ENCODE measurements at regions not wholly inside any gene's neighbourhood (a gene's known extent, or its start where the extent isn't known, plus 50 kb on each side); places are given as distances from the start of the nearest gene placed in this dataset.
A peak's percentile ranks its signal among the peaks of the same experiment; 100 is the strongest.

DNA sequence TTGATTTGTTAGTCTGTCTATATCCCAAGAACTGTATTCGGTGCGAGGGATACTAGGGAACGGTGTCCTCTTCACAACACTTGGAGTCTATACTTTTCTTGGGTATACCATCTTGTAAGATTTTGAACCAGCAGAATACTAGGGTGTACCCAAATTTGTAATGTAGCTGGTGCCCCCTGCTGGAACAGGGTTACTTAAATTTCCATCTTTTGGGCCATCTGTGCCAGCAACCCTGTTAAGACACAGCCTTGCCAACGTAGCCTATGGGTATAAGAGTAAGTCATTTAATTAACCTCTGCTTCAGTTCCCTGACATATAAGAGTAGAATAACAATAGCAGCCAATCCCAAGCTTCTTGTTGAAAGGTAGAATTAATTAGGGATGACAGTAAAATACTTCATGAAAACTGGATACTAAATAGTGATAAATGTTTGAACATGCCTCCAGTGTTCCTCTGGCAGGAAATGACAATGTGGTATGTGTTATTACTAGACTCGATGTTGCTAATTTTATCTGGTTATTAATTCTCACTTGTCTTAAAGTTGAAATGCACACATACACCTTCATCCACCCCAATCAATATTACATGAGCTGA is 607.6 kb downstream of the FGF9 start:
- peak; percentile 32 to 49 for DNase-seq (ENCODE audit: low read depth in 2 of 2, low spot score in 1 of 2)

DNA sequence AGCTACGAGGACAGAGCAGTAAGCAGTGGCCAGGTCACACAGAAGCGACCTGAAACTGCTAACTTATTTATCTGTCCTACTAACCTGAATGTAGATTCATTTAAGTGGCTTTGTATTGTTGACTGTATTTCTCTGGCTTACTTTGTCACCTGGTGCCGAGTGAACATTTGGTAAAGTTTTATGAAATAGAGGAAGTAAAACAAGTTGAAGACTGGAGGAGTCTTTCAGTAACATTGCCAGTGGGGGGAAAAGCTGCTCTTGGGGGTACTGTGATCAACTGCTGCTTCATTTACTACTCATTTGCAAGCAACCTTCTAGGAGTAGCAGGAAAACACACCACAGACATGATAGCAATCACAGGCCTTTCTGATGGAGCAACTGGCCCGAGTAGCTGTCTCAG is 615.0 kb downstream of the FGF9 start:
- DNase-seq (ENCODE audit: low read depth in 2 of 2, low spot score in 1 of 2): no peak

GRCh38 chr13:22286338-22286737 is 615.5 kb downstream of the FGF9 start:
- DNase-seq (ENCODE audit: low read depth in 2 of 2, low spot score in 1 of 2): no peak

GRCh38 chr13:22287343-22287920 is 616.6 kb downstream of the FGF9 start:
- DNase-seq (ENCODE audit: low read depth in 2 of 2, low spot score in 1 of 2): no peak

DNA sequence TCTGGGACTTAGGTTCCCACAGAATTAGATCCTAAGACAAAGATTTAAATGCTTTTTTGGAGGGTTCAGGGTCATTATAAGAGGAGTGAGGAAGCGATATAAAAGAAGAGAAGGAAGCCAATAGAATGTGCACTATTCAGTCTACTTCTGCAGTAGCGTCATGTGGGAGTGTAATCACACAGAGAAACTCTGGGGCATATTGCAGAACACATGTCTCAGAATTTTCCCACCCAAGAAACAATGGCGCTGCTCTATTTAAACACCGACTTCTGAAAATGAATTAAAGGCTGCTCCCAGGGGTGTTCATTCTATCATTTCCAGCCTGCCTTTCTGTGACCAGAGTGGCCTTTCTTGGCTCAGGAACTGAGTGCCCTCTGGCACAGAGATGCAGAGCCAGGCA is 617.6 kb downstream of the FGF9 start:
- no peak for DNase-seq (ENCODE audit: low read depth in 2 of 2, low spot score in 1 of 2)

DNA sequence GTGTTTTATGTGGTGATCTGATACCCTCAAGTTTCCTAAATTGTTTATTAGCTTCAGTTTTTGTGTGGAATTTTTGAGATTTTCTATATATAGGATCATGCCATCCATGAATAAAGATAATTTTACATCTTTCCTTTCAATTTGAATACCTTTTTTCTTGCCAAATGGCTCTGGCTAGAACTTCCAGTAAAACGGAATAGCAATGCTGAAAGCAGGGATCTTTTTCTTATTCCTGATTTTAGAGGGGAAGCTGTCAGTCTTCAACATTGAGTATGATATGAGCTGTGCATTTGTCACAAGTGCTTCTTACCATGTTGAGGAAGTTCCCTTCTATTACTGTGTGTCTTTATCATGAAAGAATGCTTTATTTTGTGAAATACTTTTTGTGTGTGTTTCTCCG is 618.8 kb downstream of the FGF9 start:
- DNase-seq (ENCODE audit: low read depth in 2 of 2, low spot score in 1 of 2): no peak

DNA sequence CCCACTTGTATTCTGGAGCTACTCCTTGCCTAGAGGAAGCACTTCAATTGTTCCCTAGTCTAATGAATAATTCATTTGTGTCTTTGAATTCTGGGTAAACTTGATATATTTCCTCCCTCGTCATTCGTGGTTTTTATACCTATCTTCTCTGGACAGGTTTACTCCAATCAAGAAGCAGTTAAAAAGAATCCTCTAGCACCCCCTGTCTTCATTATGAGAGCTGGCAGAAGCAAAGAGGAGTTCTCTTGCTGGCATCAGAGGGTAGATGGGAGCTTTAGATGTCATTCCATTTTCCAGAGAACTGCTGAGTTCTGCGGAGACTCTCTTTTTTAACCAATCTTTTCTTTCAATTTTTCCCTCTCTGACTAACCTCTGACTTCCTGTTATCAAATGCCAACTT is 627.7 kb downstream of the FGF9 start:
- no peak for DNase-seq (ENCODE audit: low read depth in 2 of 2, low spot score in 1 of 2)

GRCh38 chr13:22311734-22312404 is 641.0 kb downstream of the FGF9 start:
- no peak for DNase-seq (ENCODE audit: low read depth in 2 of 2, low spot score in 1 of 2)

- no peak for DNase-seq (ENCODE audit: low read depth in 2 of 2, low spot score in 1 of 2)
These were observed 641.5 kb downstream of the FGF9 start for GRCh38 chr13:22312405-22312803.

DNA sequence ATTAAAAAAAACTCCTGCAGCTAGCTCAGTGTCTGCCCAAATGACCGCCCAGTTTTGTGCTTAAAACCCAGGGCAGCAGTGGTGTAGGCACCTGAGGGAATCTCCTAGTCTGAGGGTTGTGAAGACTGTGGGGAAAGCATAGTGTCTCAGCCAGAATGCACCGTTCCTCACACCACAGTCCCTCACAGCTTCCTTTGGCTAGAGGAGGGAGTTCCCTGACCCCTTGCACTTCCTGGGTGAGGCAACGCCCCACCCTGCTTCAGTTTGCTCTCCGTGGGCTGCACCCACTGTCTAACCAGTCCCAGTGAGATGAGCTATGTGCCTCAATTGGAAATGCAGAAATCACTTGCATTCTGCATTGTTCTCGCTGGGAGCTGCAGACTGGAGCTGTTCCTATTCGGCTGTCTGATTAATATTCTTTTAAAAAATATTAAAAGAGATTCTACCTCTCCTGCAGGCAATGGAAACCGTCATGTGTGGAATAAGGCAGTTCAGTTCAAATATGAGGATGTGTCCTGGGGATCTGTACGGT is 645.7 kb downstream of the FGF9 start:
- no peak for DNase-seq (ENCODE audit: low read depth in 2 of 2, low spot score in 1 of 2)

DNA sequence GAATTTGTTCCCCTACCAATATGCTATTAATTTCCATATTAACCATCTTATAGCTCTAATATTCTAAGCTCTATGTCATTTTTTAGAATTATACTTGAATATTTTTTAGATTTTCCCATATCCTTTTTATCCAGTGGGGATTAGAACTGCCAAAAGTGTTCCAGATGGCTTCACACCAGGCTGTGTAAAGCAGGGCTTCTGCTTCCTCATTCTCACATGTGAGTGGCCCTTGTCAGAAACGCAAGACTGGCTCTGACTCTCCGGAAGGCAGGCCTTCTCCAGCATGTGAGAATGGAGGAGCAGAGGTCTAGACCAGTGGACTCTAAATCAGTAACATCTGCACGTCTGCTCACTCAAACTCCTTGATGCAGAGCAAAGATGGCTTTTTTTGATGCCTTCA is 650.1 kb downstream of the FGF9 start:
- DNase-seq (ENCODE audit: low read depth in 2 of 2, low spot score in 1 of 2): no peak

DNA sequence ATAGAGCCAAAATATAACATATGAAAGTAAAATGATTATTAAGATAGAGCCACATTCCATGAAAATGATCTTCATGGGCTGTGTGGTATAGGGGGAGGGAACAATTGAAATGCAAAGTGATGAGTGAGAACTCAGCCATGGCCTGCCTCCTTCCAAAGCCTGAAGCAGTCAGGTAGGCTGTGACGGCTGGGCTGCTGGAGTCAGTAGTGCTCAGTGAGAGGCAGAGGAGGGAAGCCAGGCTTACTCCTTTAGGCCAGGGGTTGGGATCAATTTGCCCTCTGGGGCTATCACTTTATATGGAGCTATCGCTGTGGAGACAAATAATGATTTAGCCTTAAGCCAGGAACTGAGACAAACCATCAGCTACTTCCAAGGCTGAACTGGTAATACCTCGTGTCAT is 654.9 kb downstream of the FGF9 start:
- DNase-seq (ENCODE audit: low read depth in 2 of 2, low spot score in 1 of 2): no peak

DNA sequence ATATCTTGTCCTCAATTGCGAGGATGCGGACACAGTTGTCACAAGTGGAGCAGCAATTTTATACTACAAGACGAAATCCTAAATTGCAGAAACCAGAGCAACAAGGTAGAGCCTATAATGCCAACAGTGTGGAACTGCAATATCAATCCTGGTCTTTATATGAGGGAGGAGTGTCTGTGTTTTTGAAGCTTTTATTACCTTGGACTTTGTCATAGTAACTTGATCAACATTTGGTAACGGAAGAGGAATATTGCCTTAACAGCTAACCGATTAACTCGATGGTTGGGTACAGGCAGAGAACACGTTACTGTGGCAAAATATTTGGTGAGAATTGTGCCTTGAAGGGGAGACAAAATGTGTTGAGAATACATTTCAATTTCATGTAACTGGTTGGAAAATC is 661.5 kb downstream of the FGF9 start:
- DNase-seq (ENCODE audit: low read depth in 2 of 2, low spot score in 1 of 2): no peak

DNA sequence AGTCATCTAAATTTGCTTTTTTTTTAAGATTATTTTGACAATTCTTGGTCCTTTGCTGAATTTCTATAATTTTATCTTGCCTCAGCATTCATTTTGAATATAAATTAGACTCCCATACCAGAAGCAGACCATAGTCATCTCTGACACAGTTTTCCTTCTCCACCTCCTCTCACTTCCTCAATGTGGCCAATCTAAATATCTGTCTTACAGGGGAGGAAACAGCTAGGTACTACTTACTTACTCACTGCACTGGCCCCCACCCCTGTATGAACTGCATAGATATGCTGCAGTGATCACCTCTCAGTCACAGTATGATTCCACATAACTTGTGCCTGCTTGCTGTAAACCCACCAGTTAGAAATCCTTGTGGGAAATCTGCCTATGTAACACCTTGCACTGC is 665.6 kb downstream of the FGF9 start:
- DNase-seq (ENCODE audit: low read depth in 2 of 2, low spot score in 1 of 2): no peak

DNA sequence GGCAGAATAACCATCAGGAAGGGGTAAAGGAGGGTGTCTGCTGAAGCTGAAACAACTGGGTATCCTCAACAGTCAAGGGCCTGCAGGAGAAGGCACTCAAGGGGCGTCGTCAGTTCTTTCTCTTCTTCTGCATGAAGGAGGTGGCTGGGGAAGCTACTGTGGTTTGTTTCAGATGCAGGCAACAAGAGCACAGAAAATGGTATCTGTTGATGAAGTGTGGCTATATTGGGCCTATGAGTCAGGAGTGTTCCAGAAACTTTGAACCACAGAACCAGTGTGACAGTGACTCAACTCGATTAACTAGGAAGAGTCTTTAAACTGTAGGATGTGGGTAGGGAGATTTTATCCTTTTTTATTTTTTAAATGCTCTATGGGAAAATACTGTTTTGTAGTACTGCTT is 686.3 kb downstream of the FGF9 start:
- DNase-seq (ENCODE audit: low read depth in 2 of 2, low spot score in 1 of 2): no peak

DNA sequence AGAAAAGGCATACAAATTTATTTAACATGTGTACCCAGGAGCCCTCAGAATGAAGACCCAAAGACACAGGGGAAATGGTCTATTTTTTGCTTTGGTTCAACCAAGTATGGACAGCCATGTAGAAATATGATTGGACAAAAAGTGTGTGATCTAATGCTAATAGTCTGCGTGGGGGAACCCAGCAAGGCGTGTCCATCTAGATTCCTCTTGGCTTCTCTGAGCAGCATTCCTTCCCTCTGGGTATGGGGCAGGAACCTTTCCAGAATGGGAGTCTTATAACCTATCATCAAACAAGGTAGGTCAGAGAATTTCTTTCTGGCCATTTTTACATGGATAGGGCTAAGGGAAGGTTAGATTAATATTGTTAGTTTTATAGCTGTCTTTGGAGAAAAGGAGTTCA is 698.2 kb downstream of the FGF9 start:
- DNase-seq (ENCODE audit: low read depth in 2 of 2, low spot score in 1 of 2): no peak

GRCh38 chr13:22369840-22370239 is 699.0 kb downstream of the FGF9 start:
- no peak for DNase-seq (ENCODE audit: low read depth in 2 of 2, low spot score in 1 of 2)

GRCh38 chr13:22372261-22372660 is 701.4 kb downstream of the FGF9 start:
- DNase-seq (ENCODE audit: low read depth in 2 of 2, low spot score in 1 of 2): no peak

DNA sequence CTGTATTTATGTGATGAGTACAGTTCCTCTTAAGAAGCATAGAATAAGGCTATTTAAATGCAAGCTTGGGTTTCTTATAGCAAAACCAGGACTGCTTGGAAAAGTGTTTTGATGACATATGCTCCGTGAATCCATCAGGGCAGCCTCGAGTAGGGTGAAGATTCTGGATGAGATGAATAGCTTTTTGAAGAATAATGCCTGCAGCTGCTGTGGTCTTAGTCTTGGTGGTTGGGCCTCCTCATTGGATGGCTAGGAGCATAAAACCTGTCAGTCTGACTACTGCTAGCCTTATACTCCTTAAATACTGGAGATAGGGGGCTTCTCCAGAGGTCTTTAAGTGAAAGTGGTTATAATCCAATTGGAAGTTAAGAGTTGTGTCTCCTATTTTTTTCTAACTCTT is 704.3 kb downstream of the FGF9 start:
- no peak for DNase-seq (ENCODE audit: low read depth in 2 of 2, low spot score in 1 of 2)

DNA sequence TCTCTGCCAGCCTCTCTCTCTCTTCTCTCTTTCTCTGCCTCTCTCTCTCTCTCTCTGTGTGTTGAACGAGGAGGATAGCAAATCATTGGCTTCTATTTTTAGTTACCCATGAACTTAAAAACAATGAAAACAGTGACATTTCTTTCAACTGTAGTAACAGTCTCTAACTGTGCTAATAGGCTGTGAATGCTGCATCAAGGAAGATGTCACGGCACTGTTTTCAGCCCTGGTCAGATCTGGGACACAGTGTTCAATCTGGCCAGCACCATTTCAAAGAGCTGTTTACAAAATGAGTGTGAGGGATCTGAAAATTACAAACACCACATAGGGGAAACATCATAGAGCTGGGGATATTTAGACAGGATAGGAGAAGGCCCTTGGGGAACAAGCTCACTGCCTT is 717.0 kb downstream of the FGF9 start:
- DNase-seq (ENCODE audit: low read depth in 2 of 2, low spot score in 1 of 2): no peak

- no peak for DNase-seq (ENCODE audit: low read depth in 2 of 2, low spot score in 1 of 2)
These were observed 729.0 kb downstream of the FGF9 start for GRCh38 chr13:22399801-22400420.

- no peak for DNase-seq (ENCODE audit: low read depth in 2 of 2, low spot score in 1 of 2)
These were observed 731.8 kb downstream of the FGF9 start for GRCh38 chr13:22402682-22403081.

All from stimulated activated CD8-positive, alpha-beta memory T cell treated with anti-CD3 and anti-CD28 coated beads, Interleukin-4, amount 100 ng/mL, for 4 hours (primary cell).